Hepatocyte (in vitro differentiated cells): ENCODE measurements at regions not wholly inside any gene's neighbourhood (a gene's known extent, or its start where the extent isn't known, plus 50 kb on each side); places are given as distances from the start of the nearest gene placed in this dataset. TPM values are rescaled to one million over a fixed set of nuclear protein-coding genes. Genes with fewer than 3 reads are reported as not detected.

Experiments
- DNase-seq: peaks from one replicate; pipeline ENCODE4 v3.0.0-alpha.2; 2016; ENCODE audit warnings: low spot score
- H2AFZ ChIP-seq: fragments of 200-600 bp; sonication (generic); 2 replicates; pipeline ENCODE4 v1.6.0; 2016; ENCODE audit warnings: antibody characterized with exemption, mild to moderate bottlenecking
- H3K27ac ChIP-seq: fragments of 200-600 bp; sonication (generic); 2 replicates; pipeline ENCODE4 v1.5.1; 2016; ENCODE audit warnings: mild to moderate bottlenecking
- H3K27me3 ChIP-seq: fragments of 200-600 bp; sonication (generic); 2 replicates; pipeline ENCODE4 v1.6.1; 2016
- H3K36me3 ChIP-seq: fragments of 200-600 bp; sonication (generic); replicated peaks from 2 replicates; pipeline ENCODE4 v1.5.1; 2016; ENCODE audit warnings: low read depth; ENCODE audit not compliant: insufficient read depth
- H3K4me1 ChIP-seq: fragments of 200-600 bp; sonication (generic); 2 replicates; pipeline ENCODE4 v1.5.1; 2016; ENCODE audit warnings: mild to moderate bottlenecking, moderate library complexity; ENCODE audit not compliant: insufficient read depth
- H3K4me2 ChIP-seq: fragments of 200-600 bp; sonication (generic); 2 replicates; pipeline ENCODE4 v1.6.0; 2016
- H3K4me3 ChIP-seq: fragments of 200-600 bp; sonication (generic); 2 replicates; pipeline ENCODE4 v1.5.1; 2016; ENCODE audit warnings: mild to moderate bottlenecking
- H3K79me2 ChIP-seq: fragments of 200-600 bp; sonication (generic); 2 replicates; pipeline ENCODE4 v1.6.0; 2017; ENCODE audit warnings: mild to moderate bottlenecking
- H3K9me2 ChIP-seq: fragments of 200-600 bp; sonication (generic); replicated peaks from 2 replicates; pipeline ENCODE4 v1.6.0; 2017; ENCODE audit warnings: mild to moderate bottlenecking; ENCODE audit not compliant: insufficient read depth
- H3K9me3 ChIP-seq: fragments of 200-600 bp; sonication (generic); 2 replicates; pipeline ENCODE4 v1.5.1; 2016; ENCODE audit warnings: low read depth, mild to moderate bottlenecking
- H4K20me1 ChIP-seq: fragments of 200-600 bp; sonication (generic); 2 replicates; pipeline ENCODE4 v1.6.0; 2016; ENCODE audit warnings: mild to moderate bottlenecking; ENCODE audit not compliant: insufficient read depth, poor library complexity, severe bottlenecking
- CTCF ChIP-seq: fragments of 200-600 bp; sonication (generic); IDR thresholded peaks from 2 replicates; pipeline ENCODE4 v1.5.1; 2016; ENCODE audit warnings: antibody characterized with exemption, mild to moderate bottlenecking; ENCODE audit not compliant: poor library complexity
- EZH2 ChIP-seq: fragments of 200-600 bp; sonication (generic); IDR thresholded peaks from 2 replicates; pipeline ENCODE4 v1.6.1; 2016; ENCODE audit warnings: antibody characterized with exemption, mild to moderate bottlenecking, borderline replicate concordance
- EZH2phosphoT487 ChIP-seq: fragments of 200-600 bp; sonication (generic); IDR thresholded peaks from one replicate; pipeline ENCODE4 v1.6.1; 2018; ENCODE audit warnings: antibody characterized with exemption, mild to moderate bottlenecking, low read depth, moderate library complexity; ENCODE audit not compliant: unreplicated experiment, severe bottlenecking
- WGBS: methylation state at CpG from one replicate; pipeline ENCODE4 v1.1.6; 2016; ENCODE audit warnings: low lambda C conversion rate; ENCODE audit errors: missing lambda C conversion rate; 5-methylcytosine and 5-hydroxymethylcytosine counted together
- small RNA-seq: library from RNA; depleted of rRNA; stranded (forward); fragments of <200 nt; gene quantifications from one replicate; pipeline ENCODE3, GENCODE V24; 2014

- no peak overlapping the region for H3K4me2 ChIP-seq
- no peak for DNase-seq
- no peak overlapping the region for H3K27ac ChIP-seq
- no peak for TF ChIP-seq EZH2phosphoT487
- no peak for TF ChIP-seq EZH2
- TF ChIP-seq CTCF: no peak
- no peaks in the 10 kb centered on the region for H3K27me3 ChIP-seq
- no peaks in the 10 kb centered on the region for H3K36me3 ChIP-seq
- H3K4me3 ChIP-seq: no peak overlapping the region
- H3K9me2 ChIP-seq: no peaks in the 10 kb centered on the region
- no peak overlapping the region for H2AFZ ChIP-seq
- H3K79me2 ChIP-seq: no peaks in the 10 kb centered on the region
- H3K9me3 ChIP-seq: no peaks in the 10 kb centered on the region
- WGBS: 72% methylated on average over 4 of the region's 4 CpGs
- H3K4me1 ChIP-seq: no peaks in the 10 kb centered on the region
- H4K20me1 ChIP-seq: no peaks in the 10 kb centered on the region
Measured at GRCh38 chr3:11953350-11953749, 50.8 kb upstream of the SYN2 start.

GRCh38 chr3:11953778-11954177 lies 50.4 kb upstream of the SYN2 start:
- no peaks in the 10 kb centered on the region for H3K9me3 ChIP-seq
- no peaks in the 10 kb centered on the region for H3K27me3 ChIP-seq
- no peaks in the 10 kb centered on the region for H3K36me3 ChIP-seq
- H3K9me2 ChIP-seq: no peaks in the 10 kb centered on the region
- H3K4me2 ChIP-seq: no peak overlapping the region
- H3K4me1 ChIP-seq: no peaks in the 10 kb centered on the region
- H3K79me2 ChIP-seq: no peaks in the 10 kb centered on the region
- no peak overlapping the region for H2AFZ ChIP-seq
- no peak overlapping the region for H3K4me3 ChIP-seq
- WGBS: 62% methylated on average over 6 of the region's 6 CpGs
- no peaks in the 10 kb centered on the region for H4K20me1 ChIP-seq
- no peak overlapping the region for H3K27ac ChIP-seq
- DNase-seq: no peak
- TF ChIP-seq EZH2phosphoT487: no peak
- no peak for TF ChIP-seq CTCF
- TF ChIP-seq EZH2: no peak

GRCh38 chr3:11954312-11954934 lies 49.8 kb upstream of the SYN2 start:
- Histone ChIP-seq H2AFZ (no peak overlapping the region), H3K9me2 (no peaks in the 10 kb centered on the region), H3K4me2 (no peak overlapping the region), H3K79me2 (no peaks in the 10 kb centered on the region), H3K4me1 (no peaks in the 10 kb centered on the region), H3K27ac (no peak overlapping the region), H3K27me3 (no peaks in the 10 kb centered on the region), H3K9me3 (no peaks in the 10 kb centered on the region), H3K4me3 (no peak overlapping the region), H3K36me3 (no peaks in the 10 kb centered on the region), H4K20me1 (no peaks in the 10 kb centered on the region)
- WGBS: 69% methylated on average over 8 of the region's 8 CpGs
- DNase-seq: no peak
- TF ChIP-seq CTCF (no peak), EZH2phosphoT487 (no peak), EZH2 (no peak)

Small RNA genes lying in the stretch of these regions (small RNA-seq; reads per million reads assigned to genes)
- not detected for gene RN7SL147P
